ENCODE measurements at regions not wholly inside any gene's neighbourhood (a gene's known extent, or its start where the extent isn't known, plus 50 kb on each side); places are given as distances from the start of the nearest gene placed in this dataset.
"Not testable (repeated sequence)": the region's sequence is repeated elsewhere in the genome, so short reads cannot be mapped to it uniquely, and the experiment has no call there.

DNA sequence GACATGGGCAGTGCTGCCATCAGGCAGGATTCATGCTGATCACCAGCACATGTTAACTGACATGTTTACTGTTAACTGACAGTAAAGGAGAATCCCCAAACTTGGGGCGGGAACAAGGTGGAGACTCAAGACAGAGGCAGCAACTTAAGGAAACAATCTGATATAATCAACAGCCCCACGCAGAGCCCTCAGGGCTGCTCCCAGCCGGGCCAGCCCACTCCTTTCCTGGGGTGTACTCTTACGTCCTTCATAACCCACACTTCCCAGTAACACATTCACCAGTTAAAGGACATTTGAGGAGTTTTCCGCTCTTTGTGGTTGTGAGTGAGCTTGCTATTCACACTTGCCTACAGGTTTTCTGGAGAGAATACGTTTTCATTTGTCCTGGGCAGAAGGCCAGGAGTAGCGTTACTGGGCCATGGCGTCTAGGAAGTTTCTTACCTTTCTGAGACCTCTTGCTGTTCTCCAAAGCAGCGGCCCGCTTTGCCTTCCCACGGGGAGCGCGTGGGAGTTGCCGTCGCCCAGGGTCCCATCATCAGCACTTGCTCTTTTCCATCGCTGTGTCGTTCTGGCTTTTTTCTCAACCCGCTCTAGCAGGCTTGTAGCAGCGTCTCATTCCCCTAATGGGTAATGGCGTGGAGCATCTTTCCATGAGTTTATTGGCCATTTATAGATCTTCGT lies 56.4 kb downstream of the FOXF2 start:
- no peak for DNase-seq

DNA sequence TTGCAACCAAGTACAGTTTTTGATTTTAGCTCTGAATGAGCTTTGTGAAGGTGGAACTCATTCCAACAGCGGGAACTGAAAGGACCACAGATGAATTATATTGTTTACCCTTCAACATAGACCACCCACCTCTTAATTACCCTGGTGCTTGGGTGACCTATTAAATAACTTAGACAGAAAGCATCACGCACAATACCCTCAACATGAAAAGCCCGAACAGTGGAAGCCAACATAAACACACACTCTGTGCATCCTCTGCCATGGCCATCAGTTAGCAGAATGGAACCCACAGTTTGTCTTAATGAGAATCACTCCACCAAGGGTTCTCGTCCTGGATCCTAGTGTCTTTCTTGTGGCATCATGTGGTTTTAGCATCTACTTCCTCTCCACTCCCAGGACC lies 60.5 kb downstream of the FOXF2 start:
- DNase-seq: no peak

DNA sequence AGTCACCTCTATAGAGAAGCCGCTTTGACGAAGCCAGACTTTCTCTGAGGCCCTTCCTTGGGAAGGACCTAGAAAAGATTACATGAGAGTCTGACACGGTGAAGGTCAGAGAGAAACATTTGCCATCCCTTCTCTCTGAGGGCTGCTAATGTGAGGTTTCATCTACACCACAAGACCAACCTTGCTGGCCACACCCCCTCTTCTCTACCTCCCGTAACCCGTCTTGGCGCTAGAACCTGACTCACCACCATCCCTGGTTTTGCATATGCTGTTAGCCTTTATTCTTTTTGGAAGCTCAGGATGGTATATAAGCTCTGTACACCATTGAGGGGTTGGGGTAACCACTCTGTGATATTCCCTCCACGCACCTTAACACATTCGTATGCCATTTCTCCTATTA lies 63.6 kb downstream of the FOXF2 start:
- DNase-seq: no peak

DNA sequence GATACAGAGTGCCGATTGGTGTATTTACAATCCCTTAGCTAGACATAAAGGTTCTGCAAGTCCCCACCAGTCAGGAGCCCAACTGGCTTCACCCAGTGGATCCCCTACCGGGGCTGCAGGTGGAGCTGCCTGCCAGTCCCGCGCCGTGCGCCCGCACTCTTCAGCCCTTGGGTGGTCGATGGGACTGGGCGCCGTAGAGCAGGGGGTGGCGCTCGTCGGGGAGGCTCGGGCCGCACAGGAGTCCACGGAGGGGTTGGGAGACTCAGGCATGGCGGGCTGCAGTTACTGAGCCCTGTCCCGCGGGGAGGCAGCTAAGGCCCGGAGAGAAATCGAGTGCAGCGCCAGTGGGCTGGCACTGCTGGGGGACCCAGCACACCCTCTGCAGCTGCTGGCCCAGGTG lies 67.4 kb downstream of the FOXF2 start:
- not testable (repeated sequence) for DNase-seq

DNA sequence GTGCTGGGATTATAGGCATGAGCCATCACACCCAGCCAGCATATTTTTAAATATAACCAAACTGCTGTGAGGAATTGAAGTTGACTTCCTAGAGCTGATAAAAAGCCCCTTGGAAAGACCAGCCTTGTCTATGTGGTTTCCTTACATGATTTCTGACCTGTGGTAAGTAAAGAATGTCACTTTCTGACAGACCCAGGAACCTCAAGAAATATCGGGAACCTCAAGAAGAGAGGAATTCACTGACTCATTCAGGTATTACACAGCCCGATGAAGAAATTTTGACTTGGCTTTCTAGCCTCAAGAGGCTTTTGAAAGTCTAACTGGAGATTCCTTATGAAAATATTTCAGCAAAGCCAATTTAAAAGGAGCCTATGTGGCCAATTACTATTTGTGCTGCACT lies 71.8 kb downstream of the FOXF2 start:
- no peak for DNase-seq

DNA sequence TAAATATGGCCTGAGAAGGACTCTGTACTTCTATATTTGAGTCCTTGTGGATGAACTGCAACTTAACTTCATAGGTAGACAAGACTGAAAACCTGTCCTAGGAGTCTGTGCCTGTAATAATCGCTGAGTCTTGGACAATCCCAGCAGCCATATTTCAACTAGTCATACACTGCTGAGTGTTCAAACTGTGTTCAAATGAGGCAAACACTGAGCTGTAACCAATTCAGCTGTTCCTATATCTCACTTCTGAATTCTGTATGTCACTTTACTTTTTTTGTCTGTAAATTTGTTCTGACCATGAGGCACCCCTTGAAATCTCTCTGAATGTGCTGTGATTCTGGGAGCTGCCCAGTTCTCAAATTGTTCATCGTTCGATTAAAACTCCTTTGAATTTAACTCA lies 72.4 kb downstream of the FOXF2 start:
- no peak for DNase-seq

DNA sequence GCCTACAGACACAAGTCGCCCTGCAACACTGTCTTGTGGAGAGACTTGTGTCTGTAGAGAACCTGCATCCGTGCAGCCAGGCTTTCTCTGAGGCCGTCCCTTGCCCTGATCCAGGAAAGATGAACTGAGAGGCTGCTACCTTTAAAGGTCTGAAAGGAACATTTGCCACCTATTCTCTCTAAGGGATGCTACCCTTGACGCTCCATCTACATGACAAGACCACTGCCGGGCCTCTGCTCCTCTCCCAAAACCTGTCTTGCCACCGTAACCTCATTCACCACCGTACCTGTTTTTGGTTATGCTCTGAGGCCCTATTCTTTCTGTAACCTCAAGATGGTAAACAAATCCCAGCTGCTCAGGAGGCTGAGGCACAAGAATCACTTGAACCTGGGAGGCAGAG lies 73.9 kb downstream of the FOXF2 start:
- no peak for DNase-seq

DNA sequence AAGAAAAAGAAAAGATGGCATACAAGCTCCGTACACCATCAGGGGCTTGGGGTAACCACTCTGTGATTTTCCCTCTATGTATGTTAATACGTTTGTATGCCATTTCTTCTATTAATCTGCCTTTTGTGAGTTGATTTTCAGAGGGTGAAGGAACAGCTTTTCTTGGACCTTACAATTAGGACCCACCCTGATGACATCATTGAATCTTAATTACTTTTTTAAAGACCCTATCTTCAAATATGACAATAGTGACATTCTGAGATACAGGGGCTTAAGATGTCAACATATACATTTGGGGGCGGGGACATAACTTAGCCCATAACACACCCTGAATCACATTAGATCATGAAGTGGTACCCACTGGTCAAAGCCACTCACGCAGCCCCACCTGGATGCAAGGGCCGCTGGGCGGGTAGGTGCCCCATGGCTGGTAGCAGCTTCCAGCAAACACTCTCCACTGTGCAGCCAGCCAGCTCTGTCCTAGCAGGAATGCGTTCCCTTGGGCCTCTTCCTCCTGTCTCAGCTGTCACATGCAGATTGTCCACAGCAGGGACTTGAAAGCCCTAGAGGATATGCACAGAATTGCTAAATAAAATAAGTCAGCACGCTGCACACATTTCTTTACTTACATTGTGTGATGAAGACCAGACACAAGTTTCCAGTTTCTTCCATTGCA lies 74.5 kb downstream of the FOXF2 start:
- DNase-seq: no peak

DNA sequence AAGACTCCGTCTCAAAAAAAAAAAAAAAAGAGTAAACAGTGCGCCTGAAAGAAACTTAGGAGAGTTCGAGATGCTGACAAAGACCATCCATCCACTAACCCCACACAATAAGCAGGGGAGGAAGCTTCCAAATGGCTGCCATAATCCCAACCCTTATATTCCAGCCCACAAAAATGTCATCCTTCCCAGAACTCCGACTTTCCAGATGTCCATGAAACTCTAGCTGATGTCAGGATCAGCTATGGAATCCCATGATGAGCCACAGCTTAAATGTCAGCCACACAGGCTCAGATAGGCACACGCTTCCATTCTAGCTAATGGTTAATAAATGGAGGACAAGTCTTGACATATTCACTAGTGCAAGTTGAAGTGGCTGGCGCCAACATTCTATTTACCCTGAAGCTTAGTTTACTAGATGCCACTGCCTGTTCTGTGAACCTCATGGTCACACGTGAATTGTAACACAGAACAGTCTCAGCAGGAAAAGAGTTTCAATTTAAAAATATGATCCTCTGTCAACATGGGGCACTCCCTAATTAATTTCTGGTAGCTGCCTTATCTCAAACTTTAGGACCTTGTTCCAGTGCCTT lies 75.5 kb downstream of the FOXF2 start:
- DNase-seq: no peak

DNA sequence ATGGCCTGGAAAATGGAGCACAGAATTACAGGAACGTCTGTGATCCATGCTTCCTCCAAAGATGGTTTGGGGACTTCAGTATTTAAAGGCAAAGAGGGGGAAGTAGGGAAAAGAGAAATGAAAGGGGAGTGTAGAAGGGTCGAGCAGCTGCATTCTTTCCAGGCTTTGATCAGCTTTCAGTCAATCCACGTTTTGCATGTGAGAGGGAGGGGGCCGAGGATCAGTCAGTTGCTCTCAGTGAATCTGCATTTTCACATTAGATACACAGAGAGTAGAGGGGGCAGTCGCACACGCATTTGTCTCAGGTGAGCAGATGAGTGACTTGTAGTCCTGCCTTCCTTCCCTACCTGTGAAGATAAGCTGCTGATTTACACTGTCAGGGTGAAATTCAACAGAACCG lies 78.8 kb downstream of the FOXF2 start:
- DNase-seq: no peak

DNA sequence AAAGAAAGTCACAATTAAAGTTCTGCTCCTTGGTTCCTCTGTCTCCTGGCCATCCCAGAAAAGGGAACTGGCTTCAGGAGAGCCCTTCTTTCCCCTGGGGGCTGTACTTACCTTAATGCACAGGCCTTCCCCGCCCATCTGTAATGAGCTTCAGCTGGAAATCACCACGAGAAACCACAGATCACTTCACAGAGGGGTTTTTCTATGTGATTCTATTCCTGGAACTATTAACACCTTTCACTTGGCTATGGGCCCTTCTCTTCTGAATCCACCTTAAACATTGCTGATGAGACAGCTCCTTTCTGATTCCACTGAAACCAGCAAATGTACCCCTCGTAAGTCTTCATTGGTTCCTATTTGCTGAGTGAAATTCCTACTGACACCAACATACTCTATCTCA lies 80.7 kb downstream of the FOXF2 start:
- no peak for DNase-seq

DNA sequence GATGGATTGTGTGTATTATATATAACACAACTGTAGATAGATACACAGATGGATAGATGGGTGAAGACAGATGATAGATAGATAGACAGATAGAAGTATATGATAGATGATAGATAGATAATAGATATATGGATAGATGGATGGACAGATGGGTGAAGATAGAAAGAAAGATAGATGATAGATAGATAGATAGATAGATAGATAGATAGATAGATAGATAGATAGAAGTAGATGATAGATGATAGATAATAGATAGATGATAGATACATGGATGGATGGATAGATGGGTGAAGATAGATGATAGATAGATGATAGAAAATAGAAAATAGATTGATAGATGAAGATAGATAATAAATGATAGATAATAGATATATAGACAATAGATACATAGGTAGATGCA lies 83.3 kb downstream of the FOXF2 start:
- no peak for DNase-seq

DNA sequence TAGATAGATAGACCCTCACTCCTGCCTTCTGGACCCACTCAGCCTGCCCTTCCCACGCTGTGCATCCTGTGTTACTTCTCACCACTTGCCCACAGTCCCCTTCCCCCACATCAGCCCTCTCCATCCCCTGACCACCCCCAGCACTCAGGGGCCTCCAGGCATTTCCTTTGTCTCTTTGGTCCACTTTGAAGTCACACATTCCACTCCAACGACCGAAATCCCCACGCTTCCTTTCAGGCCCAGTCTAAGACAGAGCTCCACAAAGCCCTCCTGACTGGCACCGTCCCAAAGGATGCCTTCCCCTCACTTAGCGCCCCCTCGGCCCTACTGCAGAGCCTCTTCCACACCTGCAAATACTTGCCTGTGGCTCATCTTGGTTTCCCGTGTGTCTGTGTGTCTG lies 83.8 kb downstream of the FOXF2 start:
- no peak for DNase-seq

DNA sequence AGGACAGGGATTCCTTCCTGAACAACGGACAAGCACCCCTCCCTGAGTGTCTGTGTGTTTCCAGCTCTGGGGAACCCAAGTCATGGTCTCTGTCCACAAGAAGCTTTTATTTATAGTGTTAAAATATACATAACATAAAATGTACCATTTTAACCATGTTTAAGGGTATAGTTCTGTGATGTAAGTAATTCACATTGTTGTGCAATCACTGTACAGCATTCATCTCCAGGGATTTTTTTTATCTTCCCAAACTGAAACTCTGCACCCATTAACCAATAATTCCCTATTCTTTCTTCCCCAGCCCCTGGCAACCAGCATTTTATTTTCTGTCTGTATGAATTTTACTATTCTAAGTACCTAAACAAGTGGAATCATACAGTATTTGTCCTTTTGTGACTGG lies 84.2 kb downstream of the FOXF2 start:
- DNase-seq: no peak

DNA sequence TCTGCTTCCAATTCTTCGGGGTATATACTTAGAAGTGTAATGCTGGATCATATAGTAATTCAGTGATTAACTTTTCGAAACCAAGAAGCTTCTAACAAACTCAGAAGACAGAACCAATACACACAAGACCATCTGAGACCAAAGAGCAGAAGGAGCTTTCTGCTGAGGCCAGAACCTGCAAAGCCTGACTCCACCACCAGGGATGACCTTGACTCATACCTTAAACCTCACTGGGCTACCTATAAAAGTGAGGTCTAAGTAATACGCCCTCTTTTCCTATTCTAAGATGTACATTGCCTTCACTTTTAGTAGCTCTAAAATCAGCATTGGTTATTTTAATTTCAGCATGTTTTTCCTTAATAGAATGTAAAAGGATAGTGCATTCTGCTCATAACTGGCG lies 84.8 kb downstream of the FOXF2 start:
- no peak for DNase-seq

DNA sequence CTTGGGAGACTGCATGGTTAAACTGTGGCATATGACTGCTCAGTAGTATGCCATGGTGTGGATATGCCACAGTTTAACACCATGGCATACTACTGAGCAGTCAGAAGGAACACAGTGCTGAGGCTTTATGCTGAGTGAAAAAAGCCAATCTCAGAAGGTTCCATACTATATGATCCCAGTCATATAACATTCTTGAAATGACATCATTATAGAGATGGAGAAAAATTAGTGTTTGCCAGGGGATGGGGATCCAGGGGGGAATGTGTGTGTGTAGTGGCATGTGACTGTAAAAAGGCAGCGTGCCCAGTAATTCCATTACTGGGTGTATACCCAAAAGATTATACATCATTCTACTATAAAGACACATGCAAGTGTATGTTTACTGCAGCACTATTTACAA lies 85.8 kb downstream of the FOXF2 start:
- DNase-seq: no peak

DNA sequence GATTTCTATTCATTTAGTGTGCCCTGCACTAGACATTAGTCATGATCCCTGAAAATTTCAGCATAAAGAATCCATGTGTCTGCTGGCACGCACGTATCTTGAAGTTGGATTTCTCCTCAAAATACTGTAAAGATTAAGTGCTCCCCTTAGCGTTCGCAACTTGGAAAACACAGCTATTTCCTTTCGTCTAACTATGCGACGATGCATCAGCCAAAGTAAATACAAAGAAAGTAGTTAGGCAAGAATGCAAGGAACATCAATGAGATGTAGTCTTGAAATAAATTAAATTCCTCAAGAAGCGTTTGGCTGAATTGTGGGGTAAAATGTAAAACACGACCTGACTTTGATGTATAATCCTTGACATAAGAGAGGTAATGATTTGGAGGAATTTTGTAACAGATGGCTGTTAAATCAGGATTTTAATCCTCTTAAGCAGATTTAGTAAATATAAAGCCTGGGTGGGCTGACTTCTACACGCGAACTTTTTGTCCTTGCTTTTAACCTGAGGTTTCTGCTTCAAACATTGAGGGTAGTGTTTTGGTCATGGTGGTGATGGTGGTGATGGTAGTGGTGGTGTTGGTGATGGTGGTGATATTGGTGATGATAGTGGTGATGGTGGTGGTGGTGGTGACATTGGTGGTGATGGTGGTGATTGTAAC lies 88.2 kb downstream of the FOXF2 start:
- no peak for DNase-seq

DNA sequence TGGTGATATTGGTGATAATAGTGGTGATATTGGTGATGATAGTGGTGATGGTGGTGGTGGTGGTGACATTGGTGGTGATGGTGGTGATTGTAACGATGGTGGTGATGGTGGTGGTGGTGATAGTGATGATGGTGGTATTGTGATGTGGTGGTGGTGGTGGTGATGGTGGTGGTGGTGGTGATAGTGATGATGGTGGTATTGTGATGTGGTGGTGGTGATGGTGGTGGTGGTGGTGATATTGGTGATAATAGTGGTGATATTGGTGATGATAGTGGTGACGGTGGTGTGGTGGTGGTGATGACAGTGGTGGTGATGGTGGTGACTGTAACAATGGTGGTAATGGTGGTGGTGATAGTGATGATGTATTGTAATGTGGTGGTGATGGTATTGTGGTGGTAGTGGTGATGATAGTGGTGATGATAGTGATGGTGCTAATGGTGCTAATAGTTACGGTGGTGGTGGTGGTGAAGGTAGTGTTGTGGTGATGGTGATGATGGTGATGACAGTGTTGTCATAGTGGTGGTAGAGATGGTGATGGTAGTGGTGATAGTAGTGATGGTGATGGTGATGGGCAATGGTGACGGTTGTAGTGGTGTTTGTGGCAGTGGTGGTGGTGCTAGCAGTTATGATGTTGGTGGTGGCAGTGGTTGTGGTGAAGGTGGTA lies 88.9 kb downstream of the FOXF2 start:
- DNase-seq: not testable (repeated sequence)

DNA sequence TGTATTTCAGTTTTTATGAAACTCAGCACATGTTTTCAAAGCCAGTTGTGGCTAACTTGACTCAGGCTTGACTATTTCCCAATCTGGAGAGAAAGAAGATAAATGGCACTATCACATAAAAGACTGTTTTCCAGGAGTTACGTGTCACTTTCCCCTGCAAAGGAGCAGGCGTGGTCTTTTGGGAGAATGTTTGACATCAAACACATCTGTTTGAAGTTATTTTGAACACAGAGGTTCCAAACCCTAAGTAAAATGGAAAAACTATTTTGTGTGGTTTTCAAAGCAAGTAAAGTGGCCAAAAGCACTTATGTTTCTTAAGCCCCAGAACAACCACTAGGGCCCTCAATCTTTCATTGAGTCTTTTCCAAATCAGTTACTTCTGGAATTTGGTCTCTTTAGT lies 89.7 kb downstream of the FOXF2 start:
- no peak for DNase-seq

DNA sequence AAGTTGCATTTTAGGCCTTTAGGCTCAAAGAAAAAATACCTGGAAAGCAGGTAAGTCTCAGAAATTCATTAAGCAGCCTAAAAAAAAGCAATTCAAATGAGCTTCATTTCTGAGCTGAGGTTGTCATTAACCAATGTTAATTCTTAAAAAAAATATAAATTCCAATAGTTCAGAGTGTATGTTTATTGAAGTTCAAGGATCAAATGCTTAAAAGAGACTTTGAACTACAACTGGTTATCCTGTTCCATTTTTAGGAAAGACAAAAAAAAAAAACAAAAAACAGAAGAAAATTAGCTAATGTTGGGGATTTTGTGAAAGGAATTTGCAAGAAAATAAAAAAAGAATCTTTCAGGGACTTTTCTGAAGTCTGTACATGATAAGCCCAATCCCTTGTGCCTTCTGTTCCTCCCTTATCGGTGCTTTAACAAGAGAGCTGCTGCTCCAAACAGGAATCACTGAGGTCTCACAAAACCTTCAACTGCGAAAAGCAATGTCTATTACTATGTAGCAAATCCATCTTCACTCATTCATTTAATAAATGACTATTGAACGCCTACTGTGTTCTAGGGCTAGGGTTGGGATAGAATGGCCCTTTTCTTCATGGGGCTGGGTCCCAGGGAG lies 90.3 kb downstream of the FOXF2 start:
- no peak for DNase-seq

DNA sequence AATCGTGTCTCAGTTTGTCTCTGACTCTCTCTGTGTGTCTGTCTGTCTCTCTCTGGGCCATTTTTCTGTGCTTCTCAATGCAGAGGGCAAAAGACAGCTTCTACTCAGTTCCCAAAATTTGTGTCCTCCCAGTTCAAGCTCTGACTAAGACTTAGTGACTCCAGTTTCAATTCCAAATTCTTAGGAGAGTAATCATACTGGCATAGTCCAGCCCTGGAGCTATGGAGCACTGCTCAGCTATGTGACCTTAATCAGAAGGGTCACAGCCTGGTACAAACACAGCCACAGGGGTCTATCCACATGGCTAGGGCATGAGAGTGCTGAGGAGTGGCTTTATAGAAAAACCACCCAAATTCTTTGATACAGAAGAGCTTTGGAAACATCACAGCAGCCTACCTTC lies 91.9 kb downstream of the FOXF2 start:
- no peak for DNase-seq

DNA sequence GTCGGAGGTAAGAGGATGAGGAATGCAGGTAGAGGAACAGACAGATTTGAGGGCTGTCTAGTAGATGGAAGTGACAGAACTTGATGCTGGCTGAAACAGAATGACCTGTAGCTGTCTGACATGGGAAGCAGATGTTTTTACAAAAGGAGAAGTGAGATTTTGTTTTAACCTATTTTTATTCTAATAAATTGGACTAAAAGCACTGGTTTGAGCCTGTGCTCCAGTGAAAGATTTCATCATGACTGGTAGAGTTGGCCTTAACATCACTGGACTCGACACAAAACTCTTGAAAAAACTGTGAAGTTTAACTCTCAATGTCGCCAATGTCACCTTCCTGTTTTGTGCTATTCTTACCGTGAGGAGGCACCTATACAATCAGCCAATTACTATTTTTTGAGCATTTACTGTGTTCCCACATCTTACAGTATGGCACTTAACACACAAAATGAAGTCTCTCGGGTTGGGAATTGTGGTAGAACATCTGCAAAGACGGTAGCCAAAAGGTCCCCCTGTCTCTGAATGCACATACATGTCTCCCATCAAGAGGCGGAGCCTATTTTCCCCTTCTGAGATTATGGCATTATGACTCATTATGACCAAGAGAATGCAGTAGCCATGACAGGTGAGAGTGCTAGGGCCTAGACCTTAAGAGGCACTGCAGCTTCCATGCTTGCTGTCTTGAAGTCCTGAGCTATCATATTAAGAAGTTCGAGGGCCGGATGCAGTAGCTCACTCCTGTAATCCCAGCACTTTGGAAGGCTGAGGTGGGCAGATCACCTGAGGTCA lies 93.2 kb downstream of the FOXF2 start:
- no peak for DNase-seq
